KMS-11 (cell line): ENCODE measurements at regions not wholly inside any gene's neighbourhood (a gene's known extent, or its start where the extent isn't known, plus 50 kb on each side); places are given as distances from the start of the nearest gene placed in this dataset.

ENCODE experiments used
- H2AFZ ChIP-seq: fragments of 200-600 bp; sonication (generic); 2 replicates; pipeline ENCODE4 v1.6.1; 2016; ENCODE audit warnings: antibody characterized with exemption, mixed run types, low read depth
- H3K27ac ChIP-seq: fragments of 200-600 bp; sonication (generic); 2 replicates; pipeline ENCODE4 v1.6.1; 2016; ENCODE audit warnings: mild to moderate bottlenecking, mixed run types
- H3K27me3 ChIP-seq: fragments of 200-600 bp; sonication (generic); 2 replicates; pipeline ENCODE4 v1.6.1; 2017; ENCODE audit warnings: mild to moderate bottlenecking, low read depth, mixed run types, moderate library complexity; ENCODE audit not compliant: insufficient read depth
- H3K36me3 ChIP-seq: fragments of 200-600 bp; sonication (generic); 2 replicates; pipeline ENCODE4 v1.6.1; 2017; ENCODE audit warnings: mild to moderate bottlenecking, mixed run types; ENCODE audit not compliant: insufficient read depth
- H3K4me1 ChIP-seq: fragments of 200-600 bp; sonication (generic); 2 replicates; pipeline ENCODE4 v1.6.1; 2016; ENCODE audit warnings: mild to moderate bottlenecking, low read depth, mixed run types; ENCODE audit not compliant: poor library complexity, severe bottlenecking
- H3K4me2 ChIP-seq: fragments of 200-600 bp; sonication (generic); 2 replicates; pipeline ENCODE4 v1.7.0; 2016; ENCODE audit warnings: mild to moderate bottlenecking, mixed run types
- H3K4me3 ChIP-seq: fragments of 200-600 bp; sonication (generic); IDR thresholded peaks from 2 replicates; pipeline ENCODE4 v1.6.1; 2017; ENCODE audit warnings: low read depth, low read length, mixed read lengths; ENCODE audit not compliant: insufficient read depth
- H3K79me2 ChIP-seq: fragments of 200-600 bp; sonication (generic); 2 replicates; pipeline ENCODE4 v1.6.1; 2016; ENCODE audit warnings: low read depth, mixed run types; ENCODE audit not compliant: insufficient read depth
- H3K9ac ChIP-seq: fragments of 200-600 bp; sonication (generic); 2 replicates; pipeline ENCODE4 v1.6.1; 2016; ENCODE audit warnings: mild to moderate bottlenecking, mixed run types
- H4K20me1 ChIP-seq: fragments of 200-600 bp; sonication (generic); 2 replicates; pipeline ENCODE4 v1.6.1; 2016; ENCODE audit warnings: mild to moderate bottlenecking, mixed run types; ENCODE audit not compliant: insufficient read depth
- TF ChIP-seq, protein P1 (sequence below): fragments of 200-600 bp; sonication (generic); conservative IDR thresholded peaks from 2 replicates; pipeline ENCODE4 v1.6.1; 2017; ENCODE audit warnings: low read depth, mild to moderate bottlenecking, antibody characterized with exemption, low read length, moderate library complexity, mixed read lengths

- H3K4me3 ChIP-seq, result no peak overlapping the region
- H3K27me3 ChIP-seq, result no peaks in the 10 kb centered on the region
- H3K4me1 ChIP-seq, result no peaks in the 10 kb centered on the region
- H3K36me3 ChIP-seq, result no peaks in the 10 kb centered on the region
- H2AFZ ChIP-seq, result no peak overlapping the region
- no peaks in the 10 kb centered on the region for H4K20me1 ChIP-seq
- no peaks in the 10 kb centered on the region for H3K79me2 ChIP-seq
- H3K27ac ChIP-seq, result no peak overlapping the region
- TF ChIP-seq, protein P1, sequence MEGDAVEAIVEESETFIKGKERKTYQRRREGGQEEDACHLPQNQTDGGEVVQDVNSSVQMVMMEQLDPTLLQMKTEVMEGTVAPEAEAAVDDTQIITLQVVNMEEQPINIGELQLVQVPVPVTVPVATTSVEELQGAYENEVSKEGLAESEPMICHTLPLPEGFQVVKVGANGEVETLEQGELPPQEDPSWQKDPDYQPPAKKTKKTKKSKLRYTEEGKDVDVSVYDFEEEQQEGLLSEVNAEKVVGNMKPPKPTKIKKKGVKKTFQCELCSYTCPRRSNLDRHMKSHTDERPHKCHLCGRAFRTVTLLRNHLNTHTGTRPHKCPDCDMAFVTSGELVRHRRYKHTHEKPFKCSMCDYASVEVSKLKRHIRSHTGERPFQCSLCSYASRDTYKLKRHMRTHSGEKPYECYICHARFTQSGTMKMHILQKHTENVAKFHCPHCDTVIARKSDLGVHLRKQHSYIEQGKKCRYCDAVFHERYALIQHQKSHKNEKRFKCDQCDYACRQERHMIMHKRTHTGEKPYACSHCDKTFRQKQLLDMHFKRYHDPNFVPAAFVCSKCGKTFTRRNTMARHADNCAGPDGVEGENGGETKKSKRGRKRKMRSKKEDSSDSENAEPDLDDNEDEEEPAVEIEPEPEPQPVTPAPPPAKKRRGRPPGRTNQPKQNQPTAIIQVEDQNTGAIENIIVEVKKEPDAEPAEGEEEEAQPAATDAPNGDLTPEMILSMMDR, result no peak
- no peak overlapping the region for H3K9ac ChIP-seq
- H3K4me2 ChIP-seq, result no peak overlapping the region
Measured at GRCh38 chr2:17242813-17243485, 275.3 kb downstream of the RAD51AP2 start.

DNA sequence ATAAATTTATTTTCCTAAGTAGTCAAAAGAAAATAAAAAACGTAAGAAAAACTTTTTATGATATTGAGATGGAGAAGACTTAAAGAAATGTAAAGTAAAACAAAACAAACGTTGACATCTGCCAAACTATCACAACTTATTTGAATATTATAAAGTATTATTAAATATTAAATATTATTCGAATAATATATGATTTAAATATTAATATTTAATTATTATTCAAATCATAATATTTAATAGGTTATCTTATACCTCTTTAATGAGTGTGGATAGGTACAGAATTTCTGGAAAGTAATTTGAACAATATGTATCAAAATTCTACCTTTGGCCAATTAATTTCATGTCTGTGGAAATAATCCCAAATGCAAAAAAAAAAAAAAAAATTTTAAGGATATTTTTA is 278.7 kb downstream of the RAD51AP2 start:
- Histone ChIP-seq H3K27ac (no peak overlapping the region), H3K4me3 (no peak overlapping the region), H3K4me1 (no peaks in the 10 kb centered on the region), H3K9ac (no peak overlapping the region), H3K79me2 (no peaks in the 10 kb centered on the region), H2AFZ (no peak overlapping the region), H3K36me3 (no peaks in the 10 kb centered on the region), H3K4me2 (no peak overlapping the region), H3K27me3 (no peaks in the 10 kb centered on the region), H4K20me1 (no peaks in the 10 kb centered on the region)
- TF ChIP-seq, protein P1, result no peak

GRCh38 chr2:17235167-17235566 is 283.1 kb downstream of the RAD51AP2 start:
- H2AFZ ChIP-seq, result no peak overlapping the region
- TF ChIP-seq, protein P1, result no peak
- no peak overlapping the region for H3K4me2 ChIP-seq
- no peaks in the 10 kb centered on the region for H4K20me1 ChIP-seq
- no peak overlapping the region for H3K9ac ChIP-seq
- no peak overlapping the region for H3K27ac ChIP-seq
- no peaks in the 10 kb centered on the region for H3K36me3 ChIP-seq
- no peaks in the 10 kb centered on the region for H3K27me3 ChIP-seq
- no peak overlapping the region for H3K4me3 ChIP-seq
- H3K79me2 ChIP-seq, result no peaks in the 10 kb centered on the region
- H3K4me1 ChIP-seq, result no peaks in the 10 kb centered on the region

GRCh38 chr2:17232776-17233556 is 285.3 kb downstream of the RAD51AP2 start:
- no peaks in the 10 kb centered on the region for H3K27me3 ChIP-seq
- no peak overlapping the region for H2AFZ ChIP-seq
- no peaks in the 10 kb centered on the region for H3K4me1 ChIP-seq
- H4K20me1 ChIP-seq, result no peaks in the 10 kb centered on the region
- H3K27ac ChIP-seq, result no peak overlapping the region
- H3K36me3 ChIP-seq, result no peaks in the 10 kb centered on the region
- no peak overlapping the region for H3K4me3 ChIP-seq
- no peaks in the 10 kb centered on the region for H3K79me2 ChIP-seq
- H3K4me2 ChIP-seq, result no peak overlapping the region
- TF ChIP-seq, protein P1, result no peak
- no peak overlapping the region for H3K9ac ChIP-seq
